ENCODE measurements at regions not wholly inside any gene's neighbourhood (a gene's known extent, or its start where the extent isn't known, plus 50 kb on each side); places are given as distances from the start of the nearest gene placed in this dataset.

GRCh38 chr3:154762486-154762885 is 317.6 kb upstream of the MME start:
- no peaks in the 10 kb centered on the region for H3K36me3 ChIP-seq

DNA sequence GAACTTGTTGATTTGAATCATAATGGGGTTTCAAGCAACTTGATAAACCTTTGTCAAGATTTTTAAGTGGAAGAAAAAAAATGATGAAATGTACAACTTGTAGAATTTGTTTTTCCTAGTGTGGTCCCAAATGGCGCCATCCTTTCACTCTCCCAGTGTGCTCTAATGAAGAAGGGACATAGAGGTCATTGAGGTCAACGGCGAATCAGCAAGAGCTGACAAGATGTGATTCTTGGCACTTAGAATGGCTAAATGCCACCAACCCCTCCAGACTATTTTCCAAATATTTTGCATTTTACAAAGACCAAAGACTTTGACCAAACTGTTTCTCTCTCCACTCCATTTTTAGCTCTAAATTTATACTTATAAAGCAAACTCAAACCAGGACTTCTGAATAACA is 320.2 kb upstream of the MME start:
- no peaks in the 10 kb centered on the region for H3K27me3 ChIP-seq
- no peaks in the 10 kb centered on the region for H3K36me3 ChIP-seq
- TF ChIP-seq CTCF (IDR thresholded peaks at IDR 0.05) (no peak), POLR2A (IDR thresholded peaks at IDR 0.05) (no peak), EP300 (IDR thresholded peaks at IDR 0.05) (no peak), POLR2AphosphoS5 (IDR thresholded peaks at IDR 0.05) (no peak)
- peaks cover 0 to 15% (median 0%) of the 10 kb centered on the region in 3 donors for H3K4me1 ChIP-seq
- no peak overlapping the region for H3K4me3 ChIP-seq
- ATAC-seq = no peak
- 82 to 83% methylated on average over 3 of the region's 3 CpGs for WGBS, 2 donors (ENCODE audit: low coverage in 1 of 2)
- H3K9me3 ChIP-seq = no peaks in the 10 kb centered on the region
- peak overlapping the region in 1 of 4 donors; percentile 12 for H3K27ac ChIP-seq

More at GRCh38 chr3:154762486-154762885, 317.6 kb upstream of the MME start:
- no peak overlapping the region for H3K27ac ChIP-seq
- WGBS, 2 donors (ENCODE audit: low coverage in 1 of 2) = 86 to 91% methylated on average over 1 to 3 of the region's 3 CpGs
- no peaks in the 10 kb centered on the region for H3K9me3 ChIP-seq
- TF ChIP-seq EP300 (IDR thresholded peaks at IDR 0.05) = no peak
- no peak for TF ChIP-seq POLR2AphosphoS5 (IDR thresholded peaks at IDR 0.05)
- H3K27me3 ChIP-seq = no peaks in the 10 kb centered on the region
- H3K4me3 ChIP-seq = no peak overlapping the region
- no peak for ATAC-seq
- H3K4me1 ChIP-seq = peaks cover 0 to 15% (median 0%) of the 10 kb centered on the region in 3 donors

DNA sequence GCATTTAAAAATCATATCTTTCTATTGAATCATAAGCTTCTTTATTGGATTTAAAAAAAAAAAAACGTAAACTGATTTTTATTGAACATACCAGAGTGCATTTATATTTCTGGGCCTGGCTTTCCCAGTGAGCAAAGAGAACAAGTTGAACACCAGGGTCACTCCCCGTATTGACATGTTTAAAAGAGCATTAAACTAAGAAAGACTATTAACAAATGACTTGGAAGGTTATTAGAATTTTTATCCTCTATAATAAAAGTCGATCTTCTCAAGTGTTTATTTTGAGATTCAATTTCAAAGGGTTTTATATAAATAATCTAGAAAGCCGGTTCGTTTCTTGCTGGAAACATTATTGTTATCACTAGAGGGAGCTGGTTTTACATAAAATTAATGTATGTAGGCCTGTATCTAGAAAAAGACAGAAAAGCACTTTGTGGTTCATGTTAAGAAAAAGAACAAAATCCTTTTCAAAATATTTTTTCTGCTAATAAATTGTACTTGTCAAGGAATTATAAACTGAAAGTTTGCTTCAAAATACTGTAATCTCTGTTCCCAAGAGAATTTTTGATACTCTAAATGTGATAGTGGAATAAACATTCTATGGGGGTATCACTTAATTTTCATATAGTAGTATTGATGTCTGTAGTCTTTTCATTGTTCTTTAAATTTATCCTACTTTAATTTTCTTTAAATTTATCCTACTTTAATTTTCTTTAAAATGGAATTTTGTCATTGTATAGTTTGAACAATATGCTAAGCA is 321.8 kb upstream of the MME start:
- Histone ChIP-seq H3K27me3 (no peaks in the 10 kb centered on the region), H3K4me1 (peaks cover 0 to 6% (median 0%) of the 10 kb centered on the region in 3 donors), H3K9me3 (no peaks in the 10 kb centered on the region), H3K36me3 (no peaks in the 10 kb centered on the region), H3K27ac (peak overlapping the region in 2 of 4 donors; percentile 1 to 23), H3K4me3 (no peak overlapping the region)
- WGBS, 2 donors (ENCODE audit: low coverage in 1 of 2) = 10 to 11% methylated on average over 5 of the region's 5 CpGs
- no peak for TF ChIP-seq EP300 (IDR thresholded peaks at IDR 0.05)
- peak; percentile 35 to 62 (median 55) for TF ChIP-seq CTCF (IDR thresholded peaks at IDR 0.05)
- no peak for TF ChIP-seq POLR2AphosphoS5 (IDR thresholded peaks at IDR 0.05)
- no peak for ATAC-seq

DNA sequence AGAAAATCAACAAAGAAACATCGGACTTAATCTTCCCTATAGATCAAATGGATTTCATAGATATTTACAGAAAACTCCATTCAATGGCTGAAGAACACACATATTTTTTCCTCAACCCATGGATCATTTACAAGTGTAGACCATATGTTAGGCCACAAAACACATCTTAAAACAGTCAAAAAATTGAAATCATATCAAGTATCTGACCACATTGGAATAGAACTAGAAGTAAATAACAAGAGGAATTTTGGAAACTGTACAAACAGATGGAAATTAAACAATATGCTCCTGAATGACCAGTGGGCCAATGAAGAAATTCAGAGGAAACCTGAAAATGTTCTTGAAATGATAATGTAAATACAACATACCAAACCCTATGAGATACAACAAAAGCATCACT is 323.1 kb upstream of the GPR149 start:
- TF ChIP-seq POLR2A (IDR thresholded peaks at IDR 0.05) (no peak), EP300 (IDR thresholded peaks at IDR 0.05) (no peak), CTCF (IDR thresholded peaks at IDR 0.05) (no peak), POLR2AphosphoS5 (IDR thresholded peaks at IDR 0.05) (no peak)
- Histone ChIP-seq H3K36me3 (no peaks in the 10 kb centered on the region), H3K27me3 (no peaks in the 10 kb centered on the region), H3K4me1 (no peaks in the 10 kb centered on the region), H3K27ac (no peak overlapping the region), H3K4me3 (no peak overlapping the region), H3K9me3 (no peaks in the 10 kb centered on the region)
- 93 to 95% methylated on average over 1 of the region's 1 CpG for WGBS, 2 donors (ENCODE audit: low coverage in 1 of 2)
- ATAC-seq = no peak

DNA sequence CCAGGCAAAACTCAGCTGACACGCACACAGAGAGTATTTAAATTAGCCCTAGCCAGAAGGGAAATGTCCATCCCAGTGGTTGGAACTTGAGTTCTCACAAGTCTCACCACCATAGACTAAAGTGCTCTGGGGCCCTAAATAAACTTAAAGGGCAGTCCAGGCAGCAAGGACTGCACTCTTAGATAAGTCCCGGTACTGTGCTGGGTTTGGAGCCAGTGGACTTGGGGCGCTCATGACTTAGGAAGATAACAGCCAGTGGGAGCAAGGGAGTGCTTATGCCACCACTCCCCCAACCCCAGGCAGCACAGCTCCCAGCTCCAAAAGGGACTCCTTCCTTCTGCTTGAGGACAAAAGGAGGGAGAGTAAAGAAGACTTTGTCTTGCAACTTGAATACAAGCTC is 319.5 kb upstream of the GPR149 start:
- ATAC-seq = no peak
- Histone ChIP-seq H3K27ac (no peak overlapping the region), H3K4me3 (no peak overlapping the region), H3K36me3 (no peaks in the 10 kb centered on the region), H3K27me3 (no peaks in the 10 kb centered on the region), H3K9me3 (no peaks in the 10 kb centered on the region), H3K4me1 (no peaks in the 10 kb centered on the region)
- TF ChIP-seq CTCF (IDR thresholded peaks at IDR 0.05) (no peak), POLR2A (IDR thresholded peaks at IDR 0.05) (no peak), EP300 (IDR thresholded peaks at IDR 0.05) (no peak), POLR2AphosphoS5 (IDR thresholded peaks at IDR 0.05) (no peak)
- 80% methylated on average over 1 to 2 of the region's 3 CpGs for WGBS, 2 donors (ENCODE audit: low coverage in 1 of 2)
